ENCODE measurements at regions not wholly inside any gene's neighbourhood (a gene's known extent, or its start where the extent isn't known, plus 50 kb on each side); places are given as distances from the start of the nearest gene placed in this dataset.

- WGBS, 2 donors, result 54 to 56% methylated on average over 3 to 4 of the region's 4 CpGs
- H3K27ac ChIP-seq, result no peak overlapping the region
- no peaks in the 10 kb centered on the region for H3K4me1 ChIP-seq
- peaks cover 0 to 6% (median 0%) of the 10 kb centered on the region in 3 donors for H3K9me3 ChIP-seq
- no peaks in the 10 kb centered on the region for H3K36me3 ChIP-seq
- H3K4me3 ChIP-seq, result no peak overlapping the region
- no peak for TF ChIP-seq CTCF (IDR thresholded peaks at IDR 0.05)
- TF ChIP-seq POLR2A (IDR thresholded peaks at IDR 0.05), result no peak
- intact Hi-C loops (cut with DNase I), result no loop called here
- no peaks in the 10 kb centered on the region for H3K27me3 ChIP-seq
- no peak for DNase-seq
Observed at GRCh38 chr14:25570483-25570882, 520.5 kb upstream of the STXBP6 start.

- H3K4me3 ChIP-seq, result no peak overlapping the region
- H3K36me3 ChIP-seq, result no peaks in the 10 kb centered on the region
- intact Hi-C loops (cut with DNase I), result no loop called here
- 9 to 19% methylated on average over 1 of the region's 1 CpG for WGBS, 2 donors
- no peaks in the 10 kb centered on the region for H3K27me3 ChIP-seq
- no peak for TF ChIP-seq POLR2A (IDR thresholded peaks at IDR 0.05)
- no peak for TF ChIP-seq CTCF (IDR thresholded peaks at IDR 0.05)
- H3K9me3 ChIP-seq, result no peaks in the 10 kb centered on the region
- H3K27ac ChIP-seq, result no peak overlapping the region
- no peaks in the 10 kb centered on the region for H3K4me1 ChIP-seq
- DNase-seq, result no peak
Observed at GRCh38 chr14:25557466-25557865, 507.5 kb upstream of the STXBP6 start.

GRCh38 chr14:25552826-25553225 lies 502.9 kb upstream of the STXBP6 start:
- DNase-seq, result no peak
- H3K36me3 ChIP-seq, result no peaks in the 10 kb centered on the region
- intact Hi-C loops (cut with DNase I), result no loop called here
- WGBS, 2 donors, result 44 to 51% methylated on average over 2 of the region's 2 CpGs
- TF ChIP-seq POLR2A (IDR thresholded peaks at IDR 0.05) (no peak), CTCF (IDR thresholded peaks at IDR 0.05) (no peak)
- H3K27me3 ChIP-seq, result no peaks in the 10 kb centered on the region
- no peak overlapping the region for H3K27ac ChIP-seq
- no peak overlapping the region for H3K4me3 ChIP-seq
- H3K9me3 ChIP-seq, result no peaks in the 10 kb centered on the region
- no peaks in the 10 kb centered on the region for H3K4me1 ChIP-seq

- H3K4me3 ChIP-seq, result no peak overlapping the region
- H3K36me3 ChIP-seq, result no peaks in the 10 kb centered on the region
- H3K27ac ChIP-seq, result no peak overlapping the region
- 32 to 36% methylated on average over 3 of the region's 3 CpGs for WGBS, 2 donors
- TF ChIP-seq CTCF (IDR thresholded peaks at IDR 0.05), result no peak
- TF ChIP-seq POLR2A (IDR thresholded peaks at IDR 0.05), result no peak
- intact Hi-C loops (cut with DNase I), result no loop called here
- no peaks in the 10 kb centered on the region for H3K4me1 ChIP-seq
- no peaks in the 10 kb centered on the region for H3K27me3 ChIP-seq
- H3K9me3 ChIP-seq, result no peaks in the 10 kb centered on the region
- DNase-seq, result no peak
Observed at GRCh38 chr14:25551674-25552073, 501.7 kb upstream of the STXBP6 start.

- Histone ChIP-seq H3K36me3 (no peaks in the 10 kb centered on the region), H3K27me3 (no peaks in the 10 kb centered on the region), H3K9me3 (no peaks in the 10 kb centered on the region), H3K27ac (no peak overlapping the region), H3K4me1 (no peaks in the 10 kb centered on the region), H3K4me3 (no peak overlapping the region)
- 52 to 55% methylated on average over 2 of the region's 2 CpGs for WGBS, 2 donors
- no peak for TF ChIP-seq CTCF (IDR thresholded peaks at IDR 0.05)
- TF ChIP-seq POLR2A (IDR thresholded peaks at IDR 0.05), result no peak
- intact Hi-C loops (cut with DNase I), result no loop called here
- no peak for DNase-seq
Observed at GRCh38 chr14:25546826-25547225, 496.9 kb upstream of the STXBP6 start.
